Activated CD8-positive, alpha-beta memory T cell treated with anti-CD3 and anti-CD28 coated beads, Interleukin-2, amount 10 ng/mL, durations not matched to agents 7 days and 5 days (primary cell): ENCODE measurements at regions not wholly inside any gene's neighbourhood (a gene's known extent, or its start where the extent isn't known, plus 50 kb on each side); places are given as distances from the start of the nearest gene placed in this dataset.
"Not testable (repeated sequence)": the region's sequence is repeated elsewhere in the genome, so short reads cannot be mapped to it uniquely, and the experiment has no call there.

Experiments used
- ATAC-seq: fragments of 150-1000 bp; cut with Tn5 transposase; one replicate; pipeline ENCODE4 v1.10.0; 2021; ENCODE audit warnings: moderate library complexity
- CTCF ChIA-PET: fragments of 350-600 bp; sonication (Branson Sonifier 250); formaldehyde crosslinking; loops from one replicate; lab custom pipeline; 2021; ENCODE audit warnings: antibody characterized with exemption; lab: Charles Lee
- DNase-seq: peaks from one replicate; pipeline ENCODE4 v3.0.0-alpha.2; 2020
- H3K27ac Mint-ChIP-seq: one replicate; pipeline ENCODE4 v1.8.0; 2021; ENCODE audit warnings: mild to moderate bottlenecking, mixed read lengths
- H3K27me3 Mint-ChIP-seq: one replicate; pipeline ENCODE4 v1.8.0; 2021; ENCODE audit warnings: mixed read lengths
- H3K36me3 Mint-ChIP-seq: one replicate; pipeline ENCODE4 v1.8.0; 2021; ENCODE audit warnings: mild to moderate bottlenecking, mixed read lengths
- H3K4me1 Mint-ChIP-seq: one replicate; pipeline ENCODE4 v1.8.0; 2021; ENCODE audit warnings: mixed read lengths
- H3K4me3 Mint-ChIP-seq: one replicate; pipeline ENCODE4 v1.8.0; 2021; ENCODE audit warnings: mild to moderate bottlenecking, moderate library complexity, mixed read lengths
- H3K9me3 Mint-ChIP-seq: one replicate; pipeline ENCODE4 v1.8.0; 2022; ENCODE audit warnings: low read depth, mixed read lengths

- Mint-ChIP-seq H3K27me3 (peaks cover 3% of the 10 kb centered on the region), H3K4me1 (peaks cover 10% of the 10 kb centered on the region), H3K27ac (no peak overlapping the region), H3K9me3 (peaks cover 4% of the 10 kb centered on the region), H3K36me3 (peaks cover 3% of the 10 kb centered on the region), H3K4me3 (no peak overlapping the region)
- CTCF ChIA-PET = interaction anchor here (0.6 kb wide), 1 partner anchor 15 kb away, joined by 3 read pairs; no protein-coding TSS in a partner anchor
- no peak for DNase-seq
- ATAC-seq = peak; percentile 45
These were observed 83.5 kb upstream of the LIPC start for GRCh38 chr15:58348095-58348812.

GRCh38 chr15:58352026-58352929, 79.5 kb upstream of the LIPC start:
- no peak for DNase-seq
- no peak for ATAC-seq
- peaks cover 4% of the 10 kb centered on the region for H3K9me3 Mint-ChIP-seq
- CTCF ChIA-PET = no interaction called here
- no peak overlapping the region for H3K4me3 Mint-ChIP-seq
- peaks cover 10% of the 10 kb centered on the region for H3K4me1 Mint-ChIP-seq
- peaks cover 5% of the 10 kb centered on the region for H3K27me3 Mint-ChIP-seq
- H3K36me3 Mint-ChIP-seq = peaks cover 3% of the 10 kb centered on the region
- no peak overlapping the region for H3K27ac Mint-ChIP-seq

- Mint-ChIP-seq H3K4me1 (peaks cover 13% of the 10 kb centered on the region), H3K27ac (no peak overlapping the region), H3K4me3 (no peak overlapping the region), H3K36me3 (no peaks in the 10 kb centered on the region), H3K9me3 (no peaks in the 10 kb centered on the region), H3K27me3 (peaks cover 5% of the 10 kb centered on the region)
- DNase-seq (no peak), ATAC-seq (no peak)
- CTCF ChIA-PET = interaction anchor here (1.0 kb wide), 1 partner anchor 82 kb away, joined by 3 read pairs; no protein-coding TSS in a partner anchor
These were observed 76.3 kb upstream of the LIPC start for GRCh38 chr15:58355382-58355971.

- H3K4me3 Mint-ChIP-seq = no peak overlapping the region
- peaks cover 13% of the 10 kb centered on the region for H3K4me1 Mint-ChIP-seq
- peaks cover 2% of the 10 kb centered on the region for H3K27me3 Mint-ChIP-seq
- H3K36me3 Mint-ChIP-seq = no peaks in the 10 kb centered on the region
- no peak overlapping the region for H3K27ac Mint-ChIP-seq
- ATAC-seq (no peak), DNase-seq (no peak)
- H3K9me3 Mint-ChIP-seq = no peaks in the 10 kb centered on the region
- CTCF ChIA-PET = no interaction called here
These were observed 75.8 kb upstream of the LIPC start for GRCh38 chr15:58355973-58356372.

- DNase-seq (no peak), ATAC-seq (peak; percentile 55)
- H3K4me1 Mint-ChIP-seq = peaks cover 17% of the 10 kb centered on the region
- H3K9me3 Mint-ChIP-seq = no peaks in the 10 kb centered on the region
- H3K27me3 Mint-ChIP-seq = peaks cover 2% of the 10 kb centered on the region
- no peaks in the 10 kb centered on the region for H3K36me3 Mint-ChIP-seq
- CTCF ChIA-PET = no interaction called here
- H3K4me3 Mint-ChIP-seq = no peak overlapping the region
- peak overlapping the region; percentile 21 for H3K27ac Mint-ChIP-seq
These were observed 74.0 kb upstream of the LIPC start for GRCh38 chr15:58357529-58358476.

GRCh38 chr15:58360421-58361090, 71.2 kb upstream of the LIPC start:
- Mint-ChIP-seq H3K4me3 (no peak overlapping the region), H3K36me3 (peaks cover 10% of the 10 kb centered on the region), H3K9me3 (no peaks in the 10 kb centered on the region), H3K27me3 (peaks cover 15% of the 10 kb centered on the region), H3K27ac (no peak overlapping the region), H3K4me1 (peaks cover 27% of the 10 kb centered on the region)
- CTCF ChIA-PET = no interaction called here
- DNase-seq (no peak), ATAC-seq (no peak)

GRCh38 chr15:58361273-58361759, 70.5 kb upstream of the LIPC start:
- H3K27me3 Mint-ChIP-seq = peaks cover 20% of the 10 kb centered on the region
- H3K36me3 Mint-ChIP-seq = peaks cover 12% of the 10 kb centered on the region
- ATAC-seq = no peak
- H3K4me3 Mint-ChIP-seq = no peak overlapping the region
- CTCF ChIA-PET = no interaction called here
- no peaks in the 10 kb centered on the region for H3K9me3 Mint-ChIP-seq
- H3K4me1 Mint-ChIP-seq = peaks cover 27% of the 10 kb centered on the region
- no peak overlapping the region for H3K27ac Mint-ChIP-seq
- DNase-seq = no peak

- peaks cover 12% of the 10 kb centered on the region for H3K36me3 Mint-ChIP-seq
These were observed 69.4 kb upstream of the LIPC start for GRCh38 chr15:58362262-58362922.

GRCh38 chr15:58363118-58363517, 68.7 kb upstream of the LIPC start:
- Mint-ChIP-seq H3K36me3 (peaks cover 12% of the 10 kb centered on the region), H3K4me1 (peaks cover 21% of the 10 kb centered on the region), H3K27me3 (peaks cover 20% of the 10 kb centered on the region)
- H3K4me3 Mint-ChIP-seq, H3K27ac Mint-ChIP-seq, H3K9me3 Mint-ChIP-seq, DNase-seq, ATAC-seq, CTCF ChIA-PET: not testable (repeated sequence)

More at GRCh38 chr15:58362262-58362922, 69.4 kb upstream of the LIPC start:
- DNase-seq (no peak), ATAC-seq (no peak)
- H3K27ac Mint-ChIP-seq = no peak overlapping the region
- no peaks in the 10 kb centered on the region for H3K9me3 Mint-ChIP-seq
- no peak overlapping the region for H3K4me3 Mint-ChIP-seq
- H3K4me1 Mint-ChIP-seq = peaks cover 27% of the 10 kb centered on the region
- peaks cover 20% of the 10 kb centered on the region for H3K27me3 Mint-ChIP-seq
- CTCF ChIA-PET = no interaction called here

GRCh38 chr15:58363673-58364072, 68.1 kb upstream of the LIPC start:
- DNase-seq, H3K9me3 Mint-ChIP-seq, CTCF ChIA-PET, ATAC-seq, H3K4me3 Mint-ChIP-seq: not testable (repeated sequence)
- Mint-ChIP-seq H3K27ac (peak overlapping the region; percentile 11), H3K4me1 (peaks cover 17% of the 10 kb centered on the region), H3K36me3 (peaks cover 12% of the 10 kb centered on the region), H3K27me3 (peaks cover 20% of the 10 kb centered on the region)

- H3K9me3 Mint-ChIP-seq, CTCF ChIA-PET: not testable (repeated sequence)
These were observed 66.7 kb upstream of the LIPC start for GRCh38 chr15:58365098-58365497.

More at GRCh38 chr15:58365098-58365497, 66.7 kb upstream of the LIPC start:
- H3K4me1 Mint-ChIP-seq = peaks cover 25% of the 10 kb centered on the region
- ATAC-seq, DNase-seq, H3K27ac Mint-ChIP-seq, H3K4me3 Mint-ChIP-seq: not testable (repeated sequence)
- peaks cover 14% of the 10 kb centered on the region for H3K36me3 Mint-ChIP-seq
- peaks cover 20% of the 10 kb centered on the region for H3K27me3 Mint-ChIP-seq
